Transverse colon (tissue), 4 donors: ENCODE measurements at regions not wholly inside any gene's neighbourhood (a gene's known extent, or its start where the extent isn't known, plus 50 kb on each side); places are given as distances from the start of the nearest gene placed in this dataset.

ENCODE experiments used
- DNase-seq: peaks from one replicate; pipeline ENCODE4 v3.0.0-alpha.2; 2019
- H3K27ac ChIP-seq, 4 donors: fragments of 200-600 bp; sonication (generic); 2 replicates each; pipeline ENCODE4 v1.5.1; 2016 to 2018; ENCODE audit warnings: inconsistent platforms in 4 of 4
- H3K27me3 ChIP-seq: fragments of 200-600 bp; sonication (generic); 2 replicates; pipeline ENCODE4 v1.5.1; 2017; ENCODE audit warnings: inconsistent platforms
- H3K36me3 ChIP-seq, 4 donors: fragments of 200-600 bp; sonication (generic); 2 replicates each; pipeline ENCODE4 v1.5.1; 2017 to 2019; ENCODE audit warnings: inconsistent platforms in 4 of 4
- H3K4me1 ChIP-seq, 4 donors: fragments of 200-600 bp; sonication (generic); 2 replicates each; pipeline ENCODE4 v1.5.1; 2017 to 2020; ENCODE audit warnings: inconsistent platforms in 4 of 4
- H3K4me3 ChIP-seq, 4 donors: fragments of 200-600 bp; sonication (generic); 1 replicate in 1 of 4; 2 replicates in 3 of 4; pipeline versions ENCODE4 v1.5.1 to v1.6.1; 2017 to 2019; ENCODE audit warnings: inconsistent platforms in 4 of 4
- H3K9me3 ChIP-seq, 2 donors: fragments of 200-600 bp; sonication (generic); 2 replicates each; pipeline ENCODE4 v1.5.1; 2017 to 2019; ENCODE audit warnings: inconsistent platforms in 2 of 2
- CTCF ChIP-seq, 5 experiments: fragments of 200-600 bp in 3 of 5; fragments of 450-650 bp in 2 of 5; sonication (generic) in 3 of 5; IDR thresholded peaks; 1 replicate in 2 of 5; 2 replicates in 3 of 5; pipeline ENCODE4 v1.5.1; 2016 to 2017; ENCODE audit warnings: antibody characterized with exemption in 5 of 5, inconsistent platforms in 3 of 5, mild to moderate bottlenecking in 2 of 5, moderate library complexity in 1 of 5
- EP300 ChIP-seq: sonication (generic); formaldehyde crosslinking; IDR thresholded peaks from one replicate; pipeline ENCODE4 v1.6.1; 2017; ENCODE audit warnings: antibody characterized with exemption, low read depth
- POLR2A ChIP-seq: fragments of 450-650 bp; IDR thresholded peaks from one replicate; pipeline ENCODE4 v1.6.1; 2016; ENCODE audit warnings: antibody characterized with exemption, mild to moderate bottlenecking, moderate library complexity
- POLR2AphosphoS5 ChIP-seq, 3 donors: sonication (generic); formaldehyde crosslinking; IDR thresholded peaks; one replicate each; pipeline ENCODE4 v1.6.1; 2016; ENCODE audit warnings: antibody characterized with exemption in 3 of 3
- WGBS, 2 donors: methylation state at CpG; one replicate each; pipeline ENCODE4 v1.1.5; 2018; ENCODE audit warnings: low coverage in 1 of 2; 5-methylcytosine and 5-hydroxymethylcytosine counted together
- in situ Hi-C, 4 donors: fragments of 200-750 bp; cut with MboI; loops; one replicate each; pipeline versions ENCODE4 v1.15.0 to v1.15.1; 2017; ENCODE audit warnings: low sequenced_read_pairs in 3 of 4, low pct_ligation_motif_present in 1 of 4, low pct_unique_long_range_greater_than_20kb in 1 of 4
- intact Hi-C: fragments of 100-400 bp; cut with DNase I; formaldehyde crosslinking; loops from one replicate; pipeline ENCODE4 v1.15.1; 2023; ENCODE audit warnings: low total_unique reads

- Histone ChIP-seq H3K36me3 (no peaks in the 10 kb centered on the region), H3K4me3 (no peak overlapping the region), H3K27me3 (no peaks in the 10 kb centered on the region), H3K4me1 (no peaks in the 10 kb centered on the region), H3K27ac (no peak overlapping the region), H3K9me3 (no peaks in the 10 kb centered on the region)
- no peak for DNase-seq
- TF ChIP-seq POLR2AphosphoS5 (IDR thresholded peaks at IDR 0.05) (no peak), CTCF (IDR thresholded peaks at IDR 0.05) (no peak), EP300 (no peak), POLR2A (no peak)
- in situ Hi-C loops (no loop called here), intact Hi-C loops (no loop called here)
- 96% methylated on average over 7 of the region's 7 CpGs; no CpG with 5 or more reads in 1 of the 2 donors for WGBS, 2 donors
Observed at GRCh38 chr12:93275589-93275988, 102.1 kb upstream of the NUDT4 start.

GRCh38 chr12:93279565-93280412 is 97.9 kb upstream of the NUDT4 start:
- no peak for DNase-seq
- no peak overlapping the region for H3K27ac ChIP-seq
- in situ Hi-C loops (no loop called here), intact Hi-C loops (no loop called here)
- TF ChIP-seq CTCF (IDR thresholded peaks at IDR 0.05) (no peak), POLR2A (no peak), EP300 (no peak), POLR2AphosphoS5 (IDR thresholded peaks at IDR 0.05) (no peak)
- H3K36me3 ChIP-seq, result no peaks in the 10 kb centered on the region
- H3K4me1 ChIP-seq, result no peaks in the 10 kb centered on the region
- H3K4me3 ChIP-seq, result no peak overlapping the region
- H3K27me3 ChIP-seq, result no peaks in the 10 kb centered on the region
- H3K9me3 ChIP-seq, result no peaks in the 10 kb centered on the region
- WGBS, 2 donors, result 81% methylated on average over 2 of the region's 2 CpGs; no CpG with 5 or more reads in 1 of the 2 donors

GRCh38 chr12:93287149-93287548 is 90.6 kb upstream of the NUDT4 start:
- TF ChIP-seq POLR2AphosphoS5 (IDR thresholded peaks at IDR 0.05), result no peak
- TF ChIP-seq CTCF (IDR thresholded peaks at IDR 0.05), result no peak
- TF ChIP-seq POLR2A, result no peak
- TF ChIP-seq EP300, result no peak
- Histone ChIP-seq H3K36me3 (no peaks in the 10 kb centered on the region), H3K27ac (no peak overlapping the region), H3K9me3 (no peaks in the 10 kb centered on the region), H3K27me3 (no peaks in the 10 kb centered on the region), H3K4me3 (no peak overlapping the region), H3K4me1 (peaks cover 0 to 5% (median 0%) of the 10 kb centered on the region in 4 donors)
- no peak for DNase-seq
- 75 to 91% methylated on average over 3 of the region's 3 CpGs for WGBS, 2 donors
- in situ Hi-C loops, result no loop called here
- intact Hi-C loops, result no loop called here

GRCh38 chr12:93288626-93289025 is 89.1 kb upstream of the NUDT4 start:
- no peak overlapping the region for H3K27ac ChIP-seq
- no peak for DNase-seq
- H3K36me3 ChIP-seq, result no peaks in the 10 kb centered on the region
- H3K9me3 ChIP-seq, result no peaks in the 10 kb centered on the region
- no peak for TF ChIP-seq POLR2AphosphoS5 (IDR thresholded peaks at IDR 0.05)
- no peak for TF ChIP-seq POLR2A
- no peak for TF ChIP-seq CTCF (IDR thresholded peaks at IDR 0.05)
- no peak for TF ChIP-seq EP300
- in situ Hi-C loops (no loop called here), intact Hi-C loops (no loop called here)
- H3K27me3 ChIP-seq, result no peaks in the 10 kb centered on the region
- H3K4me3 ChIP-seq, result no peak overlapping the region
- H3K4me1 ChIP-seq, result peaks cover 0 to 5% (median 0%) of the 10 kb centered on the region in 4 donors
